ENCODE measurements at regions not wholly inside any gene's neighbourhood (a gene's known extent, or its start where the extent isn't known, plus 50 kb on each side); places are given as distances from the start of the nearest gene placed in this dataset.

DNA sequence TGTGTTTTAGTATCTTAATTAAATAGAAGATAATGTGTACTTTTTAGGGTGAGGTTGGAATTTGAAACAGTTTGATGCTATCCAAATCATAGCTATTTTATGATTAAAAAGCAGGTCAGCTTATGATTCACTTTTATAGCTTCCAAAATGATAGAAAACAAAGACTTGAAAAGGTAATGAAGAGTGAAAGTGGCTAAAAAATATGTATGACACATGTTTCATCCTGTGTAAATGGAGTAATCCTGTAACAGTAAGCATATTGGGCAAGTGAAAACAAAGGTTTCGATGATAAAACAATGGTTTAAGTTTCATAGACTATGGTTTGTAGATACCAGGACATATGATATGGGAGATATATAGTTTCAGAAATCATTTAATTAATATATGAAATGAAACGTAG lies 456.2 kb downstream of the PCDH20 start:
- no peak for TF ChIP-seq FOXK2 (IDR thresholded peaks at IDR 0.05)
- TF ChIP-seq FOXM1 (IDR thresholded peaks at IDR 0.05; ENCODE audit: borderline replicate concordance) = no peak
- no peak for TF ChIP-seq ARNT (IDR thresholded peaks at IDR 0.05)
- TF ChIP-seq, protein P1, sequence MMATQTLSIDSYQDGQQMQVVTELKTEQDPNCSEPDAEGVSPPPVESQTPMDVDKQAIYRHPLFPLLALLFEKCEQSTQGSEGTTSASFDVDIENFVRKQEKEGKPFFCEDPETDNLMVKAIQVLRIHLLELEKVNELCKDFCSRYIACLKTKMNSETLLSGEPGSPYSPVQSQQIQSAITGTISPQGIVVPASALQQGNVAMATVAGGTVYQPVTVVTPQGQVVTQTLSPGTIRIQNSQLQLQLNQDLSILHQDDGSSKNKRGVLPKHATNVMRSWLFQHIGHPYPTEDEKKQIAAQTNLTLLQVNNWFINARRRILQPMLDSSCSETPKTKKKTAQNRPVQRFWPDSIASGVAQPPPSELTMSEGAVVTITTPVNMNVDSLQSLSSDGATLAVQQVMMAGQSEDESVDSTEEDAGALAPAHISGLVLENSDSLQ (IDR thresholded peaks at IDR 0.05) = no peak
- TF ChIP-seq SUZ12 (IDR thresholded peaks at IDR 0.05) = no peak
- no peak for TF ChIP-seq SP1 (IDR thresholded peaks at IDR 0.05)
- no peak for TF ChIP-seq FOXA1 (IDR thresholded peaks at IDR 0.05)
